Stimulated activated CD4-positive, alpha-beta T cell treated with anti-CD3 and anti-CD28 coated beads, Interleukin-4, amount 100 ng/mL, for 4 hours (primary cell): ENCODE measurements at regions not wholly inside any gene's neighbourhood (a gene's known extent, or its start where the extent isn't known, plus 50 kb on each side); places are given as distances from the start of the nearest gene placed in this dataset.
"Not testable (repeated sequence)": the region's sequence is repeated elsewhere in the genome, so short reads cannot be mapped to it uniquely, and the experiment has no call there.

ENCODE experiments used
- DNase-seq, 2 experiments: peaks; one replicate each; pipeline ENCODE4 v3.0.0-alpha.2; 2020

DNA sequence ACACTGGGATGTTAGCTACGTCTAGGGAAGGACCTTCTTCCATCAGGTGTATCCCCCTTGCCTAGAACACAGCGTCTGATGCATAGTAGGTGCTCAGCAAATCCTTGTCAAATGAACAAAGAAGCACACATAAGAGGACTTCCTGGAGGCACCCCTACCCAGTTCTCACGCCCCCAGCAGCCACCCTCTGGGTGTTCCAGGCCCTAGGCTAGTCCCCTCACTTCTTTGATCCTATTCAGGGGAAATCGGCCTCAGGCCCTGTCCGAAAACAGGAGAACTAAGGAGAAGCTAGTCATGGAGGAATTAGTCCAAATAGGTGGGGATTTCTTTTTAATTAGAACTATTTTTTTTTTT, 84.7 kb upstream of the SIRPA start:
- no peak for DNase-seq

DNA sequence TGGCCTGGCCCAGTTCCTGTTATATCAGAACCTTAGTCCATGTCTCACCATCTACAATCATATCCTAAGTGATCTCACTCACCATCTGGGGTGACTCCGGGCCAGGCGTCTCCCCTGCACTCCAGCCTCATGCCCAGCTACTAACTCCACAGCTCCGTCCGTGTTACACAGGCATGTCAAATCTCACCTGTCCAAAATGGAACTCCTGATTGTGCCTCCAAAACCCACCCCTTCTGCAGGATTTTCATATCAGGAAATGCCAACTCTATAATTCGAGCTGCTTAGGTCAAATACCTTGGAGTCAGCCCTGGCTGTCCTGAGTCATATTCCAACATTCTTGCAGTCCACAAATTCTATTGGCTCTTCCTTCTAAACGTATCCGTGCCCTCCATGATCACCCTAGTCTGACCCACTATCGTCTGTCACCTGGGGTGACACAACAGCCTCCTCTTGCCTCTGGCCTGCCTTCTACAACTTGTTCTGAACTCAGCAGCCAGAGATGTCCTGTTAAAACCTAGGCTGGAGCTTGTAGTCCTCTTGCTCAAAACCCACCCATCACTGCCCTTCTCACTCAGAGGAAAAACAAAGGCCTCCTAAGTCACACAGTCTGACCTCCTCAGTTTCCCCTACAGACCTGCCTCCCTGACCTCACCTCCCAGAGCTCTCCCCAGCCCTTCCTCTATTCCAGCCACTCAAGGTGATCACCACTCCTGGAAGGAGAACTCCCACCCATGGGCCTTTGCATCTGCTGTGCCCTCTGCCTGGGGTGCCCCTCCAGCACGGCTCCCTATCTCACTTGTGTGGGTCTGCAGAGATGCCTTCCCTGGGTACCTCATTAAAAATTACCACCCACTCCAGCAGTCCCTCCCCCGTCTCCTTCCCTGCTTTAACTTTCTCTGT, 85.3 kb upstream of the SIRPA start:
- no peak for DNase-seq

DNA sequence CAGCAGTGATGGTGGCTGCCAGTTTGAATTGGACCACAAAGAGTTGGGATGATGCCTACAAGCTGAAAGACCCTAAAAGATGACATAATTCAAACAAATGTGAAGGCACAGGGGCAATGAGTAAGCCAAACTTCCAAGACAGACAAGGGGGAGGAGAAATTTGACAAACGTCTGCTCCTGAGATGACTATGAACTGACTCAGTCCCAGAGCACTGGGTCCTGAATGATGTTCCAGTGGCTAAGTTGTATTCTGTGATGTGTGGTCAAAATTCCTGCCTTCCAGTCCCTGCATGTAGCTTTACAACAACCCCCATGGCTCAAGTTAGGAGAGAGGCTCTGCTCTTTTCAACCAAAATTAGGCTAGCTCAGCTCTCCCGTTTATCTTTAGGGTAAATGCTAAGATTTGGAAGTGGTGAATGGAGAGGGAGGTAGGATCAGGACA, 86.1 kb upstream of the SIRPA start:
- no peak for DNase-seq

DNA sequence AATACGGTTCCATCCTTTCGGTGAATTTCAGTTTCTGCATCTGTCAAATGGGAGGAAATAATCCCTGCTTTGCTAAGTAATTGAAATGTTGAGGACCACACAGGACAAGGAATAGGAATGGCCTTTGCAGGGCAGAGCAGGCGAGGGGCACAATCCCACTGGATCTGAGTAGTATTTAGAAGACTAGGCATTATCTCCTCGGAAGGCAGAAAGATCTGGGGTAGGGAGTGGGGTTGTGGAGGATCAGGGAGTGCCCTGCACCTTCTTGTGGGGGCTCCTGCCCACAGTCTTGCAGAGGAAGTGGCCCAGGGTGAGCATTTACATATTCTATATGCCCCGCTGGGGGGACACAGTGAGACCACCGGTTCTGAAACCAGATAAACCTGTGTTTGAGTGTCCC, 87.1 kb upstream of the SIRPA start:
- DNase-seq, result no peak

DNA sequence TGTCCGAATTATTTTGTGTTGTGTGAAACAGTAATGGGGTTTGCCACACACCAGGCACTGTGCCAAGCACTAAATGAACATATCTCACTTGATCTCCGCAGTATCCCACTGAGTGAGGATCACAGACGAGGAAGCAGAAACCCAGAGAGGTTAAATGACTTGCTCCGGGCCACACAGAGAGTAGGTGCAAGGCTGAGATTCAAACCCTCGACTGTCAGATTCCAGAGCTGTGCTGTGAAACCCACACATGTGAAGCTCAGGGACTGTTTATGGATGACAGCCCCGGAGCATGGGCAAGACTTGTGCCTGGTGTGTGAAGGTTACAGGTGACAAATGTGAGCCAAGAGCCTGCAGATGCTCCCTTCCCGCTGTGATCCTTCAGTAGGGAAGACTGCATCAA, 87.8 kb upstream of the SIRPA start:
- DNase-seq, result no peak

DNA sequence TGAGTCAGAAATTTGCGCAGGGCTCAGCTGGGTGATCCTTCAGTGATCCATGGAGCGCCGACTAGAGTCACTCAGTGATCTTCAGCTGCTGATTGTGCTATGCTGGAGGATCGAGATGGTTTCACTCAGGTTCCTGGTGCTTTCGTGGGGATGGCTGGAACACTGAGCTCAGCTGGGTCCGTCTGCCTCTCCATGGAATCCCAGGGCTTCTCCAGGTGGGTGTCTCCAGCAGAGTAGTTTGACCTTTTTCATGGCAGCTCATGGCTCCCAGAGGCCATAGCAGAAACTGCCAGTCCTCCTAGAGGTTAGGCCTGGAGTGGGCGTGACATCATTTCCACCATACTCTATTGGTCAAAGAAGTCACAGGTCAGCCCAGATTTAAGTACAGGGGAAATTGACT, 88.8 kb upstream of the SIRPA start:
- DNase-seq, result no peak

DNA sequence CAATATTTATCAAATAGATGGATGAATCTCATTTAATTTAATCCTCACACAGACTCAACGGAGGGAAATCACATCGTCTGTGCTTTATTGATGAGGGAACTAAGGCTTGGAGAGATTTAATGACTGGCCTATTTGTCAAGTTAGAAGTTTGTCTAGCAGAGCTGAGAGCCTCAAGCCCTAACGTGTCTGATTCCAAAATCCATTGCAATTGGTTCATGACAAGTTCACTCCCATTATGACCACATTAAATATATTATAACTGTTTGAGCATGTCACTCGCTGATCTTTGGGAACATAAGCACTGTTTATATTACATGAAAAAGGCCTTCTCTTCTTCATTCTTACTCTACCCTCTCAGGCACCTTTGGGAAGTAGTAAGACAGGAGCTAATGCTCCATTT, 89.4 kb upstream of the SIRPA start:
- DNase-seq, result no peak

DNA sequence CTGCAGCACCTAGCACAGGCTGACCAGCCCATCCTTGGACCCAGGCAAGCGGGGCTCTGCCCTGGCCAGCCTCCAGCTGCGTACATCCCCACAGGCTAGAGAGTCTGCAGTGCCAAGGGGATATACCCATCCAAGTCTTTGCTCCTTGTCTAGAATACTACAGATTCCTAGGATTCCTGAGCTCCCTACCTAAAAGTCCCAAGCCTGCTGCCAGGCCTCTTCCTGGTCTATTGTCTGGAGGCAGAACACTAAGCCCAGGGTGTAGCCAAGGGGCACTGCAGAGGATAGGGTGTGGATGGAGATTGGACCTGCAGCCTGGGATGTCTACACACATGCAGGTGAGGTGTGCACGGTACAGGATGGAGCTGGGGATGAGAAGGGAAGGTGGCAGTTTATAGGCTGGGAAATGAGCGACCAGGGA, 90.0 kb upstream of the SIRPA start:
- no peak for DNase-seq

DNA sequence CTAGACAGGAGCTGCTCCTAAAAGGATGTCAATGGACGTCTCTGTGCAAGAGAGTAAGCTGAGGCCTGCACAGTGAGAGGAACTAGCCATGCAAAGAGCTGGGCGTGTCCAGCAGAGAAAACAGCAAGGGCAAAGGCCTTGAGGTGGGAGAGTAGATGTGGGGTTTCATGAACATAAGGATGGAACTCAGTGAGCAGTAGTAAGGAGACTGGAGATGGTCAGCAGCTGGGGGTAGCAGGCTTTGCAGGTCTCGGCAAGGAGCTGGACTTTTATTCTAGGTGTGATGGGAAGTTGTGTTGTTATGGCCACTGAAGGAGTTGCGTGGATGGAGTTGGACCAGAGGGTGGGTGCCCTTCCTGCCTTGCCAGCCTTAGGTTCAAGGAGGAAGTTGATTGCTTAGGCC, 90.7 kb upstream of the SIRPA start:
- DNase-seq, result no peak

DNA sequence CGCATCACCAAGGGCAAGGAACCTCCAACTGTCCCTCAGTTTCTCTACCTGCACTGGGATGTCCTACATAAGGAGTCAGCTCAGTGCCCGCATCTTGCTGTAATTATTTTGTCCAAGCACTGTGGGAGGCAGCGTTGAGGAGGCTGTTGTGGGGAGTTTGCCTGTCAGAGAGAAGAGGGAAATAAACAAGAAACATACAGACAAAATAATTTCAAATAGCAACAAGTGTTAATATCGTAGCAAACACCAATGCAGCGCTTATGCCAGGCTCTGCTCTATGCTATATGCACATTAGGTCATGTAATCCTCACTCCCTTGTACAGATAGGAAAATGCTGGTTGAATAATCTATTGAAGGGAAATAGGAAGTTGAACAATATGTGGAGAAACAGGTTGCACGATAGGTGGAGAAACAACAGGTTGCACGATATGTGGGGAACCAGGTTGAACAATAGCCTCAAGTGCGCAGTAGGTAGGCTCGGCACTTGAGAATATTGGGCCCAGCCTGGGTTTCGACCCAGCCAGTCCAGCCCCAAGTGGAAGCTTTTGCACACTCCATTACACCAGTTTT, 91.2 kb upstream of the SIRPA start:
- no peak for DNase-seq

DNA sequence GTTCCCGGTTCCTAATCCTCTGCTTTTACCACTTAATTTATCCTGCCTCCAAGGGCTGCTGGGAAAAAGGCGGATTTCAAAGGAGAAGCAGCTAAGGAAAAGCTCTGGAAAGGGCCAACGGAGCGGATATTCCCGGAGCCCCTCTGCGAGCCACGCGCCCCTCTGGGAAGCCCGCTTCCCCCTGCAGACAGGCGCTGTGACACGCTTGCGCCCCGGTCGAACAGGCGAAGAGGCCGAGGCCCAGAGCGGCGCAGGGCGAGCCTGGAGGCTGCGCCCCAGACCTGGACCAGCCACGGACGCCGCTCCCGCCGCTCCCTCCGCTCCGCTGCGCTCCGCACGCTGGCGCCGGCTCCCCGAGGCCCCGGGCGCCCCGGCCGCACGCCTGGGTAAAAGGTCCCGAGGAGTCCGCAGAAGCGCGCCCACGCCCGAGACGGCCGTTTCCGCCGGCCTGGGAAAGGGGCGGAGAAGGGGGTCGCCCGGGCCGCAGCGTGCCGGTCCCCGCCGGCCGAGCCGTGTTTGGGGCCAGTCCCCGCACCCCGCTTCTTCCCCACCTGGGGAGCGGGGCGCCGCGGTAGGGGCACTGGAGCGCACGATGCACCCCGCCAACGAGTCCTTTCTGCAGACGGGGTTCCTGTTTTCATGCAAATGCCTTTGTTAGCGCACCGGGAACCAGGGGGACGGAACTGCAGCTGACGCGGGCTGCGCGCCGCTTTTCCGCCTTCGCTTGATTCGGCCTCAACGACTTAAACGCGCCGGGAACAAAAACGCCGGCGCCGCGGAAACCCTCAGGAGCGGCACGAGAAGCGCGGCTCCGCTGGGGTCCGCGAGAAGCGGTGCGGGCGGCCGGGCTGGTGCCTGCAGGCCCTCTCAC, 91.9 kb upstream of the SIRPA start:
- DNase-seq, result peak in 1 of 2 experiments; percentile 13

DNA sequence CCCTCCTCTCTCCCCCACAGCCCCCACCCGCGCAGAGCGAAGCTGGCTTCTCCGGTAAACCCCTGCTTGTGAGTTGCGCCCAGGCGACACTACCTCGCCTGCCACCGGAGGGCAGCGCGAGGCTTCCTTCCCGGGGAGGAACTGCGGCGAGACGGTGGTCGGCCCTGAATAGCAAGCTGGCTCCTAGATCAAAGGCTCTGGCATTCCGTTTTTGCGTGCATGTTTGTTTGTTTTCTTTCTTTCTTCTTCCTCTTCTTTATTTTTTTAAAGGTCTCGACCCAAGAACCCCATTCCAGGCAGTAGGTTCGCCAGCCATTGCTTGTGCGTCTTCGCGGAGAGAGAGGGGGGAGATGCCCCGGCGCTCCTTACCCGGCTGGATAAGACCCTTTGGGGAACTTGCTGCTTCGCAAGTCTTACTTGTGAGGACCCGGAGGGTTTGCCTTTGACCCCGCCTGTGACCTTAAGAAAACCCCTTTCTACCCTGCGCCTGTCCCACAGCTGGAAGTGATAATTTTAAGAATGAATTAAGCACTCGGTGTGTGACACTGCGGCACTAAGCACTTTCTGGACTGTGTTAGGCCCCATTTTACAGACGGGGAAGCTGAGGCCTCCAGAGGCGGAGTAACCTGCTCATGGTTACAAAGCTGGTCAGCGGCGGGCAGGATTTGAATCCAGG, 92.7 kb upstream of the SIRPA start:
- peak; percentile 11 to 34 for DNase-seq

DNA sequence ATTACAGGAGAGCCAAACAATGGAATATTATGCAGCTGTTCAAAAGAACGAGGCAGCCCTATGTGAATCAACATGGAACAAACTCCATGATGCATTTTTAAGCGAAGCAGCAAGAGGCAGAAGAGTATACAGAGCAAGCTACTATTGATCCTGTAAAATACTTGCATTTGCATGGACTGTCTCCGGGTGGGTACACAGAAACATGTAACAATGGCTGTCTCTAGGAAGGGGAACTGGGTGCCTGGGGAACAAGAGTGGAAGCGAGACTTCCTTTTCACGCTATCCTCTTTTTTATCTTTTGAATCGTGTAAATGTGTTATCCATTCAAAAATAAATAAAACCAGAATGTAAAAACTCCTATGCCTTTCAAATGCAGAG, 93.3 kb upstream of the SIRPA start:
- no peak for DNase-seq

DNA sequence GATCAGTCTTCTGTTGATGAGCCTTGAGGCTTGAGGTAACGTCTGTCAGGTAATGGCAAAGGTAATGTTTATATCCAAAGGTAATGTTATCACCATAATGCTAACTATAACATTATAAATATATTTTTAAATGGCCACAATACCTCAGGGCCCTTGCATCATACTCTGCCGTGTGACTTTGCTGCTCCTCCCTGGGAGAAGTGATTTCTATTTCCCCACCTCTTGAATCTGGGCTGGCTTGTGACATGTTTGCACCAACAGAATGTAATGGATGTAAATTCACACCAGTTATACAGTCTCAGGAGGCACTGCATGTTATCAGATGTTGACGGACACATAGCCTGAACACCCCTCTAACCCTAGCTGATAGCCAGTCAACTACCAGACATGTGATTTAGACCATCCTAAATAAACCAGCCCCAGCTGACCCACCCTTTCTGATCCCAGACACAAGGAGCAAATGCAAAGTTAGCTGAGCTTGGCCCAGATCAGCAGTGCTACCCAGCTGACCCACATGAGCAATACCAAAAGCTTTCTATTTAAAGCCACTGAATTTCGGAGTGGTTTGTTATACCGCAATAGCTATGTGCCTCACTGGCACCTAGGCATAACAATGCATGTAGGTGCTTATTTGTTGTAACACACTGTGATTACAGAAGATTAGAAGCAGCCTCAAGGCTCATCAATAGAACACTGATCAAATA, 93.8 kb upstream of the SIRPA start:
- no peak for DNase-seq

DNA sequence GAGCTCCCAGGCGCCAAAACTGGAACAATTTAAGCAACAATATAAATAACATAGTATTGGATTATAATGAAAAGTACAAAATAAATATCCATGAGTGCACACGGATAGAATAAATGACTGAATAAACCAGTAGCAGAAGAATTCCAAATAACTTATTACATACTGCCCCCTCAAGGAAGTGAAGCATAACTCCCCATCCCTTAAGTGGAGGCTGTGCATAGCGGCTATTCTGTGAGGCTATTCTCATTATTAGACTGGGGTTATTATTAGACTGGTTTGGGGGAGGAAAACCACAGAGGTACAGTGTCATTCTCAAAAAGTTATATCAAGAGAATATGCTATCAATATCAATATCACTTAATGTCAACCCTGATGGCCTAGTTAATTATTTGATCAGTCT, 94.4 kb upstream of the SIRPA start:
- no peak for DNase-seq

DNA sequence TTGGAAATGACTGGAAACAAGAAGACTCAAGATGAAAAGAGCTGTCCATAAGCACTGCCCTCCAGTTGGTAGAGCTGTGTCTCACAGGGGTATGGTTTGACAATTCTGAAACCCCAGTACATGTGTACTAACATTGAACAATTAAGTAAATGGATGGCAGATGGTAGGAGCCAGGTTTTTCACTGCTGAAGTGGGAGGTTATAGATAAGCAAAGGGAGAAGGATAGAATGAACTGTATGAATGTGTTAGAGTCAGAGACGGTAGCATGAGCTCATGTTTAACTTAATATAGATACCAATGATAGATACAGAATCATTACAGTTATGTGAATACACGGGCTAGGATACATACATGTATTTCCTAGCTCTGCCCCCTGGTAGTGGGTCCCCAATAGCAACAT, 95.0 kb upstream of the SIRPA start:
- DNase-seq, result no peak

DNA sequence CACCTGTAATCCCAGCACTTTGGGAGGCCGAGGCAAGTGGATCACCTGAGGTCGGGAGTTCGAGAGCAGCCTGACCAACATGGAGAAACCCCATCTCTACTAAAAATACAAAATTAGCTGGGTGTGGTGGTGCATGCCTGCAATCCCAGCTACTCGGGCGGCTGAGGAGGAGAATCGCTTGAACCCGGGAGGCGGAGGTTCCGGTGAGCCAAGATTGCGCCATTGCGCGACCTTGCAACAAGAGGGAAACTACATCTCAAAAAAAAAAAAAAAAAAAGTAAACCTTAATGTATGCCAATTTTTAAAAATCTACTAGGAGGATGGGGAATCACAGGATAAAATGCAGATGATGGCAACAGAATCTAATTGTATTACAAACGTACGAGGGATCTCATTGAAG, 95.5 kb upstream of the SIRPA start:
- DNase-seq, result not testable (repeated sequence)

DNA sequence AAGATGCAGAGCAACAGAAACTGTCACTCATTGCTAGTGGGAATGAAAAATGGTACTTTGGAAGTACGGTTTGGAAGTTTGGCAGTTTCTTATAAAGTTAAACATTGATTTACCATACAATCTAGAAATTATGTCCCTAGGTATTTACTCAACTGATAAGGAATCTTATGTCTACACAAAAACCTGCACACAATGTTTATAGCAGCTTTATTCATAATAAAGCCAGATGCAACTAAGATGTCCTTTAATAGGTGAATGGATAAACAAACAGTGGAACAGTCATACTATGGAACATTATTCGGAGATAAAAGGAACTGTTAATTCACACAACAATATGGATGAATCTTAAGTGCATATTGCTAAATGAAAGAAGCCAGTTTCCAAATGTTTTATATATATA, 96.2 kb upstream of the SIRPA start:
- DNase-seq, result no peak

DNA sequence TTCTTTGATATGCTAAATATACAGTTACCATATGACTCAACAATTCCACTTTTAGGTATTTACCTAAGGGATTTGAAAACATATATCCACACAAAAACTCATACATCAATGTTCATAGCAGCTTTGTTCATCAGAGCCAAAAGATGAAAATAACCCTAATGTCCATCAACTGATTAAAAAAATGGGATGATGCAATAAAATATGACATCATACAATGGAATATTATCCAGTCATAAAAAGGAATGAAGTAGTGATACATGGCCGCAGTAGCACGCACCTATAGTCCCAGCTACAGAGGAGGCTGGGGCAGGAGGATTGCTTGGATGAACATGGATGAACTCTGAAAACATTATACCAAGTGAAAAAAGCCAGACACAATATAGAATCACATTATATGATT, 101.4 kb upstream of the SIRPA start:
- DNase-seq, result no peak

DNA sequence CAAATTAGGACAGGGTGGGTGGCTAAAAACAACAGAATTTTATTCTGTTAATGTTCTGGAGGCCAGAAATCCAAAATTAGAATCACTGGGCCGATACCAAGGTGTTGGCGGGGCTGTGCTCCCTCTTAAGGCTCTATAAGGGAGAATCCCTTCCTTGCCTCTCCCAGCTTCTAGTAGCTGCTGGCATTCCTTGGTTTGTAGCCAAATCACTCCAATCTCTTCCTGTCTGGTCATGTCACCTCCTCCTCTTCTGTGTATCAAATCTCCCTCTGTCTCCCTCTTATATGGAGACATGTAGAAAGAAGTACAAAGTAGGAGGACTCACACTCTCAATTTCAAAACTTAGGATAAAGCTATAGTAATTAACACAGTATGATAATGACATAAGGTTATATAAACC, 102.9 kb upstream of the SIRPA start:
- no peak for DNase-seq

DNA sequence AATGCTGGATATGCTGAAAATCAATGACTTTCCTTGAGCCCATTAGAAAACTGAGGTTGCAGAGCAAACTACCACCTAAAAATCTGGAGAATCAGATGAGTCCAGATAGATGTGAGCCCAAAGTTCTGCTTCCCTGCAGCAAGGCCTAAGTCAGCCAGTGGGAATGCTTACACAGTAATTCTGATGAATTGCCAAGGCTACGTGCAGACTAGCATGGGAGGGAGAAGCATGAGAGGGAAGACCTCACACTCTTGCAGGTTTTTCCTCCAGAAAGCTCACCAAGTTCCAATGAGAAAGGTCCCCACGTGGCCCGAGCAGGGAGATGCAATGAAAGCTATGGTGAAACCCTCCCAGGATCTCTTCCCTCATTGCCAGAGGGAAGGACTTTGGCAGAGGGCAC, 104.8 kb upstream of the SIRPA start:
- no peak for DNase-seq

DNA sequence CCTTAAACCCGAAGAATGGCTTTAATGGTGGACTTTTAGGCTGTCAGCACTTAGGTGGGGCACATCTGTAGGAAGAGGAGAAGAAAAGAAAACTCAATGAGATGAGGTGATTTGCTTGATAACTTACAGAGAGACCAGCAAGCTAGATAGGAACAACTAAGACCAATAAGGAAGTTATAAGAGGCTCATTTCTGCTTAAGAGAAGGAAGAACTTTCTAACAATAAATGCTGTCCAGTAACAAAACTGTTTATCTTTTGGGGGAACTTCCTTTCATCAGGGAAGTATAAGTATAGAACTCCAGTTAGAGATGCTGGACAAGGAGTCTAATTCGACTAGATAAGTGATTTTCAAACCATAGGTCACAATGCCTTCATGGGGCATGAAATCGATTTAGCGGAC, 107.2 kb upstream of the SIRPA start:
- DNase-seq, result no peak

DNA sequence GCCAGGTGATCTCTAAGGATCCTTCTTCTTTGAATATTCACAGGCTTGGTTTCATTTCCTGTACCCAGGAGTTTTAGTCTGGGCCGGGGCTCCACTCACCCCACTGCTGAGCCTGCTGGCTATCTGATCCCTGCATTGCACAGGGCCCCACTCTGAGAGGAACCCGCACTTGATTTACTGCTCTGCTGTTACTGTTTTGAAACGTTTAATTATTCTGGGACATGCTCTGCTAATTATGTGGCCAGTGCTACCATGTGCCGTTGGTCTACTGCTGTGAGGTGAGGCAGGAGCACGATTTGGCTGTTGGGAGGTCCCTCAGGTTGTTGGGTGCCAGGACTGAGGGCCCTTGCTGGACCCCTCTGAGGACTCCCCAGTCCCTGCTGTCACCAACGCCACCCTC, 108.7 kb upstream of the SIRPA start:
- no peak for DNase-seq
